Muscle of back (tissue), 3 donors: ENCODE measurements at regions not wholly inside any gene's neighbourhood (a gene's known extent, or its start where the extent isn't known, plus 50 kb on each side); places are given as distances from the start of the nearest gene placed in this dataset.

ENCODE experiments used
- DNase-seq, 3 donors: peaks; one replicate each; pipeline versions ENCODE4 v3.0.0 to v3.0.0-alpha.2; 2013

GRCh38 chr17:45715787-45716186 is 68.3 kb upstream of the CRHR1 start:
- no peak for DNase-seq

GRCh38 chr17:45718791-45719190 is 65.3 kb upstream of the CRHR1 start:
- no peak for DNase-seq

GRCh38 chr17:45719335-45720071 is 64.6 kb upstream of the CRHR1 start:
- DNase-seq: peak in 2 of 3 donors; percentile 11 to 56

GRCh38 chr17:45720386-45720785 is 63.7 kb upstream of the CRHR1 start:
- no peak for DNase-seq

- DNase-seq: peak in 1 of 3 donors; percentile 11
Observed at GRCh38 chr17:45722161-45722560, 62.0 kb upstream of the CRHR1 start.

- peak; percentile 18 to 62 (median 37) for DNase-seq
Observed at GRCh38 chr17:45729294-45729907, 54.7 kb upstream of the CRHR1 start.

GRCh38 chr17:45730192-45730591 is 53.9 kb upstream of the CRHR1 start:
- no peak for DNase-seq

- DNase-seq: no peak
Observed at GRCh38 chr17:45731459-45731858, 52.7 kb upstream of the CRHR1 start.

GRCh38 chr17:45732926-45733505 is 51.1 kb upstream of the CRHR1 start:
- DNase-seq: no peak

GRCh38 chr17:45733781-45734180 is 50.3 kb upstream of the CRHR1 start:
- no peak for DNase-seq
